ENCODE measurements at regions not wholly inside any gene's neighbourhood (a gene's known extent, or its start where the extent isn't known, plus 50 kb on each side); places are given as distances from the start of the nearest gene placed in this dataset.
"Not testable (repeated sequence)": the region's sequence is repeated elsewhere in the genome, so short reads cannot be mapped to it uniquely, and the experiment has no call there.

DNA sequence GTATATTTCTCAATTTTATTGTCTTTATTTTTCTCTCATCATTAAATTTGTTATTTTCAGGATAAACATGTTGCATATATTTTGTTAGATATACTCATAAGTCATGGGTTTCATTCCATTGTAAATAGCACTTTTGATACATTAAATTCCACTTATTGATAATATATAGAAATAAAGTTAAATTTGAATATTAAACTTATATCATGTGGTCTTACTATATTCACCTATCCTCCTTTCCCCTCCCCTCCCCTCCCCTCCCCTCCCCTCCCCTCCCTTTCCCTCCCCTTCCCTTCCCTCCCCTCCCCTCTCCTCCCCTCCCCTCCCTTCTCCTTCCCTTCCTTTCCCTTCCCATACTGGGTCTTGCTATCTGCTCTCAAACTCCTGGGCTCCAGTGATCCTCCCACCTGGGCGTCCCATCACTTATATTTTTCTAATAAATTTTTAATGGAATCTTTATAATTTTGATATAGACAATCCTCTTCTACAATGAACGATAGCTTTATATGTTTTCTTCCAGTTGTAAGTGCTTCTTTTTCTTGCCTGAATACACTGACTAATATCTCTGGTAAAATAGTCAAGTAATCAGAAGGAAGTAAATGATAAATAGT, 692.4 kb downstream of the C6orf118 start:
- DNase-seq (ENCODE audit: low read depth) = no peak
- Histone ChIP-seq H3K27me3 (ENCODE audit: control insufficient read depth, insufficient read depth, low read length) (no peaks in the 10 kb centered on the region), H3K4me3 (ENCODE audit: low read depth, low read length) (no peak overlapping the region)

DNA sequence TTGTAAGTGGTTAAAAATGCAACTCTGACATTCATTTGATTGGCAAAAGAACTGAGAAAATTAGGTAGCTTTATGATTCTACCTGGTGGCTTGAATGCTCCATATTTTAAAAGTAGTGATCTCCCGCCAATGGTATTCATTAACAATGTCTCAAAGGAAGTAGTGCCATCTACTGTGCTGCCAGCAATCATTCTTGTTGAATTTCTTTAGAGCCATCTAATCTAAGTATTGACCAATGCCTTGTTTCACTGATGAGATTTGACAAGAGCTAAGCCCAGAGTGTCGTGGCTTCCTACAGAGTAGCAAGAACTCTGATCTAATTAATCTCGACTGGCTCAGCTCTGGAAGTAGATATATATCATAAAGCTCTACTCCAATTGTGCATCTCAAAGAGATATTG, 696.7 kb downstream of the C6orf118 start:
- H3K27me3 ChIP-seq (ENCODE audit: control insufficient read depth, insufficient read depth, low read length) = no peaks in the 10 kb centered on the region
- TF ChIP-seq, protein P1, sequence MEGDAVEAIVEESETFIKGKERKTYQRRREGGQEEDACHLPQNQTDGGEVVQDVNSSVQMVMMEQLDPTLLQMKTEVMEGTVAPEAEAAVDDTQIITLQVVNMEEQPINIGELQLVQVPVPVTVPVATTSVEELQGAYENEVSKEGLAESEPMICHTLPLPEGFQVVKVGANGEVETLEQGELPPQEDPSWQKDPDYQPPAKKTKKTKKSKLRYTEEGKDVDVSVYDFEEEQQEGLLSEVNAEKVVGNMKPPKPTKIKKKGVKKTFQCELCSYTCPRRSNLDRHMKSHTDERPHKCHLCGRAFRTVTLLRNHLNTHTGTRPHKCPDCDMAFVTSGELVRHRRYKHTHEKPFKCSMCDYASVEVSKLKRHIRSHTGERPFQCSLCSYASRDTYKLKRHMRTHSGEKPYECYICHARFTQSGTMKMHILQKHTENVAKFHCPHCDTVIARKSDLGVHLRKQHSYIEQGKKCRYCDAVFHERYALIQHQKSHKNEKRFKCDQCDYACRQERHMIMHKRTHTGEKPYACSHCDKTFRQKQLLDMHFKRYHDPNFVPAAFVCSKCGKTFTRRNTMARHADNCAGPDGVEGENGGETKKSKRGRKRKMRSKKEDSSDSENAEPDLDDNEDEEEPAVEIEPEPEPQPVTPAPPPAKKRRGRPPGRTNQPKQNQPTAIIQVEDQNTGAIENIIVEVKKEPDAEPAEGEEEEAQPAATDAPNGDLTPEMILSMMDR (IDR thresholded peaks at IDR 0.05; ENCODE audit: insufficient read depth, low read length, poor library complexity, severe bottlenecking) = no peak
- no peak overlapping the region for H3K4me3 ChIP-seq (ENCODE audit: low read depth, low read length)
- DNase-seq (ENCODE audit: low read depth) = no peak
- H3K36me3 ChIP-seq (ENCODE audit: control insufficient read depth, insufficient read depth, low read length) = no peaks in the 10 kb centered on the region

More for the DNA sequence above, 692.4 kb downstream of the C6orf118 start:
- no peaks in the 10 kb centered on the region for H3K36me3 ChIP-seq (ENCODE audit: control insufficient read depth, insufficient read depth, low read length)
- TF ChIP-seq, protein P1 (IDR thresholded peaks at IDR 0.05; ENCODE audit: insufficient read depth, low read length, poor library complexity, severe bottlenecking) = no peak

DNA sequence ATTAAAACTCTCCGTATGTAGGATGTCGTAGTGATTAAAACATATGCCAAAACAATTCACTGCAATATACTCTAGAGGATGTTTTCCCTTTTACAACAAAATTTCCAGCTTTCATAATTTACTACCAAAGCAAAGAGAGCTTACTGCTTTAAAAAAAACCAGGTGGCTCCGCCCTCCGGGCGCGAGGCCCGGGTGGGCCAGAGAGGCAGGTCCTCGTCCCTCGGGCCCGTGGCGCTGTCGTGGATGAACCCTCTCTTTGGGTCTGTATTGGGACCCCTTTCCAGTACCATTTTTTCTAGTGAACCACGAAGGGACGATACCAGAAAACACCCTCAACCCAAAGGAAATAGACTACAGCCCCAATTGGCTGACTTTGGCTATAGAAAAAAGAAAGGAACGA, 698.5 kb downstream of the C6orf118 start:
- not testable (repeated sequence) for H3K27me3 ChIP-seq (ENCODE audit: control insufficient read depth, insufficient read depth, low read length)

DNA sequence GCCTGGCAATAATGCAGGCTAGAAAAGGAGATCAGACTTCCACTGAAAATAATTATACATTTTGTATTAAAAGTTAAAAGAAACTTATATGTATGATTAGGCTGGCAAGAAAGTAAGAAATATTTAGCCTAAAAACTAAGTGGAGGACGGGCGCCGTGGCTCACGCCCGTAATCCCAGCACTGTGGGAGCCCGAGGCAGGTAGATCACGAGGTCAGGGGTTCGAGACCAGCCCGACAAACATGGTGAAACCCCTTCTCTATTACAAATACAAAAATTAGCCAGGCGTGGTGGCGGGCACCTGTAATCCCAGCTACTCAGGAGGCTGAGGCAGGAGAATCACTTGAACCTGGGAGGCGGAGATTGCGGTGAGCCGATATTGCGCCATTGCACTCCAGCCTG, 707.0 kb downstream of the C6orf118 start:
- not testable (repeated sequence) for H3K4me3 ChIP-seq (ENCODE audit: low read depth, low read length); H3K27me3 ChIP-seq (ENCODE audit: control insufficient read depth, insufficient read depth, low read length); DNase-seq (ENCODE audit: low read depth); H3K36me3 ChIP-seq (ENCODE audit: control insufficient read depth, insufficient read depth, low read length)

More for the DNA sequence above, 698.5 kb downstream of the C6orf118 start:
- not testable (repeated sequence) for H3K36me3 ChIP-seq (ENCODE audit: control insufficient read depth, insufficient read depth, low read length); DNase-seq (ENCODE audit: low read depth); H3K4me3 ChIP-seq (ENCODE audit: low read depth, low read length)

DNA sequence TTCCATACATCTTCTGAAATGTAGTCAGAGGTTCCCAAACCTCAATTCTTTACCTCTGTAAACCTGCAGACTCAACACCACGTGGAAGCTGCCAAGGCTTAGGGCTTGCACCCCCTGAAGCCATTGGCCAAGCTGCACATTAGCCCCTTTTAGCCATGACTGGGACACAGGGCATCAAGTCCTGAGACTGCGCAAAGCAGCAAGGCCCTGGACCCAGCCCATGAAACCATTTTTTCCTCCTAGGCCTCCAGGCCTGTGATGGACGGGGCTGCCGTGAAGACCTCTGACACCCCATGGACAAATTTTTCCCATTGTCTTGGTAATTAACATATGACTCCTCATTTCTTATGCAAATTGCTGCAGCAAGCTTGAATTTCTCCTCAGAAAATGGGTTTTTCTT, 727.8 kb downstream of the C6orf118 start:
- H3K36me3 ChIP-seq (ENCODE audit: control insufficient read depth, insufficient read depth, low read length) = no peaks in the 10 kb centered on the region
- no peak for DNase-seq (ENCODE audit: low read depth)
- TF ChIP-seq, protein P1 (IDR thresholded peaks at IDR 0.05; ENCODE audit: insufficient read depth, low read length, poor library complexity, severe bottlenecking) = no peak
- no peaks in the 10 kb centered on the region for H3K27me3 ChIP-seq (ENCODE audit: control insufficient read depth, insufficient read depth, low read length)
- H3K4me3 ChIP-seq (ENCODE audit: low read depth, low read length) = no peak overlapping the region

DNA sequence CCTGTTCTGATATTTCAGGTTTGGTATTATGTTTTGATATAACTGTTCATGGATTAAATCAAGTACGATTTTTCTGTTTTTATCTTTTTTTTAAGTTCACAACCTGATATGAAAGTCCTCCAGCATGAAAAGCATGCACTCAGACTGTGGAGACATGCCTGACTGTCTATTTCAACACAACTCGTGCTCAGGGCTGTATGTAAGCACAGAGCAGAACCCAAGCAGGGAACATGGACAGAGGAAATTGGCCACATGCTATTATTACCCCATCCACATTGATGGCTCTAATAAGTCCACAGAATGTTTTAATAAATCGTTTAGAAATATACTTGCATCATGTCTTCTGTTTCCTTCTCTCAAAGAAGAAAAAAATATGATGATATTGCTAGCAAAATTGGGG, 730.4 kb downstream of the C6orf118 start:
- TF ChIP-seq, protein P1 (IDR thresholded peaks at IDR 0.05; ENCODE audit: insufficient read depth, low read length, poor library complexity, severe bottlenecking) = no peak
- Histone ChIP-seq H3K27me3 (ENCODE audit: control insufficient read depth, insufficient read depth, low read length) (no peaks in the 10 kb centered on the region), H3K4me3 (ENCODE audit: low read depth, low read length) (no peak overlapping the region), H3K36me3 (ENCODE audit: control insufficient read depth, insufficient read depth, low read length) (no peaks in the 10 kb centered on the region)
- DNase-seq (ENCODE audit: low read depth) = no peak

GRCh38 chr6:164578616-164579015, 730.8 kb downstream of the C6orf118 start:
- Histone ChIP-seq H3K27me3 (ENCODE audit: control insufficient read depth, insufficient read depth, low read length) (no peaks in the 10 kb centered on the region), H3K4me3 (ENCODE audit: low read depth, low read length) (no peak overlapping the region), H3K36me3 (ENCODE audit: control insufficient read depth, insufficient read depth, low read length) (no peaks in the 10 kb centered on the region)
- no peak for DNase-seq (ENCODE audit: low read depth)
- TF ChIP-seq, protein P1 (IDR thresholded peaks at IDR 0.05; ENCODE audit: insufficient read depth, low read length, poor library complexity, severe bottlenecking) = no peak
